HG03565 (cell line): ENCODE measurements at regions not wholly inside any gene's neighbourhood (a gene's known extent, or its start where the extent isn't known, plus 50 kb on each side); places are given as distances from the start of the nearest gene placed in this dataset.

Experiments
- ATAC-seq: cut with Tn5 transposase; IDR thresholded peaks from one replicate; pipeline ENCODE4 v1.9.1; 2021; ENCODE audit warnings: mild to moderate bottlenecking, moderate library complexity; ENCODE audit not compliant: unreplicated experiment

DNA sequence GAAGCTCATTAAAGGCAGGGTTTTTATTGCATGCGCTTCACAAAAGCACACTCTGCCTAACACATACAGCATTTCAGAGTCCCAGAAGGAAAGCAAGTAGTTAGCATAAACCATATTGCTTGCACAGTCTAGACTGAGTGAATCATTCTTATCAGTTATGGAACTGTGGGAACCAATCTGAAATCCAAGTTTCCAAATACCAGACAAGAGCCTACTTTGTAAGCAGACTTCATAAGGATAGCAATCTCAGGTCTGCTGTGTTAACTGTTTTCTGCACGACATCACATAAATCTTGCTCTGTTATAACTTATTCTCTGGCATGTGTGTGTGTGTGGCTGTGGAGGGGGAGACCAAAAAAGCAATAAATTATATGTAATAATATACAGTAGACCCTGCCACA lies 608.1 kb upstream of the REG3G start:
- ATAC-seq = no peak

DNA sequence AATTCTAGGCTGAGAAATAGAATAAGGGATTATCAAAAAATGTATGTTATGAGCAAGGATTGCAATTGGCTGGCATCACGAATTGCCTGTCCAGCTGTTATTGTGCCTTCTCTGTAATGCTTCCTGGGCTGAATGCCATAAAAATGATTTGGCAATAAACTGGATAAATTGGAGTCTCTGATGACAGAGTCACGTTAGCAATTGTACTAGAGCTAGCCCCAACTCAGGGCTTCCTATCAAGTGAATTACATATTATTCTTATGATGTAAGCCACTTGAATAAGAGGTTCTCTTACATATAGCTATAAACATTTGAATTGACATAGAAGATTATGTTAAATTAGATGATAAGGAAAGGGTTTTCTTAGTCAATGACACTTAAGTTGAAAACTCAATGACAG lies 607.5 kb upstream of the REG3G start:
- no peak for ATAC-seq

DNA sequence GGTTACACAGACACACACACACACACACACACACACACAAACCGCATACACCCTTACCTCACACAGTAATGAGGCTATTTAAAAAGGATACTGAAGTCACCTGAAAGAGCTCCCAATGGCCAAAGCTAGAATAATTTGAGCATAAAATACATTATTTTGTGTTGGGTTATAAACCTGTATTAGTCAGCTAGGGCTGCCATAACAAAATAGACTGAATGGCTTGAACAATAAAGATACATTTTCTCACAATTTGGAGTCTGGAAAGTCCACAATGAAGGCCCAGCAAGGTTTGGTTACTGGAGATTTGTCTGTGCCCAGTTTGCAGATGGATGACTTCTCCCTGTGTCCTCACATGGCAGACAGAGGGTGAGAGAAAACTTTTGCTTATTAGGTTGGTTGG lies 605.4 kb upstream of the REG3G start:
- ATAC-seq = no peak

DNA sequence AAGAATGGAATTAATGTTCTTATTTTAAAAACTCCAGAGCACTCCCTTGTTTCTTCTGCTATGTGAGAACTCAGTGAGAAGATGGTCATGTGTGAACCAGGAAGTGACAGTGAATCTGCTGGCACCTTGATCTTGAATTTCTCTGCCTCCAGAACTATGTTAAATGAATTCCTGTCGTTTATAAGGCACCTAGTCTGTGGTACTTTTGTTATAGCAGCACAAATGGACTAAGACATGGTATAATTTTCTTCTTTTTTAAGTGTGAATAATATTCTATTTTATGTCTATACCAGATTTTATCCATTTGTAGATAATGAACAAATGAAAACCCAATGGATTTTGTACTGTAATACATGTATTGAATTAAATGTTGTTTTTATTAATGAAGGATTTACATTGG lies 601.9 kb upstream of the REG3G start:
- ATAC-seq = no peak

DNA sequence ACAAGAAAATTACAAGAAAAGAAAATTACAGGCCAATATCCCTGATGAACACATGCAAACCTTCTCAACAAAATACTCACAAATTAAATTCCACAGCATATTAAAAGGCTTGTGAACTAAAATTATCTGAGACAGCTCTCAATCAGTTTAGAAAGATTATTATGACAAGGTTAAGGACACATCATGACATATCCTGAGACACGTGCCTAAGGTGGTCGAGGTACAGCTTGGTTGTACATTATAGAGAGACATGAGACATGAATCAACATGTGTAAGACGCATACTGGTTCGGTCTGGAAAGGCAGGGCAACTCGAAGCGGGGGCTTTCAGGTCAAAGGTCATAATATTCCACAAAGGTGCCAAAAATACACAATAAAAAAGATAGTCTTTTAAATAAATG lies 598.3 kb upstream of the REG3G start:
- ATAC-seq = no peak

DNA sequence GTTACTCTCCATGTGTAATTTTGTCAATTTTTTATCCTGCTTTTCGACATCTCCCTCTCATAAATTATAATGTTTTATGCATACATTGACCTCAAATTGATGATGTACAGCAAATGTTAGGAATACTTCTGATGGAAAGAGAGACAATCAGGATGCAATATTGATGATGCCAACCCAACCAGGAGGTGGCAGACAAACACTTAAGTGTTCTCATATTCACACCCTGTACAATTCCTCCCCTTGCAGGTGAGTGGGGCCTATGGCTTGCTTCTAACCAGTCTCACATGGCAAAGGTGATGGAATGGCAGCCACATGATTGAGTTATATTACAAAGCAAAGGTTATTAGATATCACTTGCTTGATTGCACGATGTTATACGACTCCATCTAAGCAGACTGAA lies 594.3 kb upstream of the REG3G start:
- no peak for ATAC-seq

DNA sequence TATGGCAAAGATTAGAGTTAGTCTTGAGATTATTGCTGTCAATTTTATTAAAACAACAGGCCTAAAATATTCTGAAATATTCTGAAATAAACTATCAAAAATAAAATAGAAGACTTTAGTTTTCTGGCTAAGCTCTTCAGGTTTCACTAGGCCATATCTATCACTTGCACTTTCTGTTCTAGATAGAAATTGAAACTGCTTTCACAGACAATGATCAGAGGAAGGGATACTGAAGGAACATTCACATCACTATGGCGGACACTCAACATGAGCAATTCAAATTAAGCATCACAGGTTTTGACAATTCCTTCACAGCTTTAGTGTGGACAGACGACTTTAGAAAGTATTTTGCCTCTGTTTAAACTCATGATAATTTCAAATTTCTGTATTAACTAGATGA lies 586.4 kb upstream of the REG3G start:
- peak; percentile 88 for ATAC-seq

DNA sequence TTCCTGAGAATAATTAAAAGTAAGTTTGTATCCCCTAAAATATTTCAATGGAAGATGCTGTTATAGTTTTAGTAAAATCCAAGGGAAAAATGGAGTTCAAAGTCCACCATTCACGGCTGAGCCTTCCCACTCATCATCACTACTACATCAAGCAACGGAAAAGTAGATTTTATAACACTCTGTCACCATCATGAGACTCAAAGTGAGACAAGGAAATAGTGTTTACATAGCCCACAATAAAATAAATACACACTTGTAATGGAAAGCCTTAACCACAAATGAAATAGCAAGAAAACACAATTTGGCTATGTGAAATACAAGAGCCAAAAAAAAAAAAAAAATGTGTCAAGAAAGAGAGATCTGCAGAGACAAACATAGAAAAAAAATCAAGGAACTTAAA lies 569.9 kb upstream of the REG3G start:
- ATAC-seq = no peak

DNA sequence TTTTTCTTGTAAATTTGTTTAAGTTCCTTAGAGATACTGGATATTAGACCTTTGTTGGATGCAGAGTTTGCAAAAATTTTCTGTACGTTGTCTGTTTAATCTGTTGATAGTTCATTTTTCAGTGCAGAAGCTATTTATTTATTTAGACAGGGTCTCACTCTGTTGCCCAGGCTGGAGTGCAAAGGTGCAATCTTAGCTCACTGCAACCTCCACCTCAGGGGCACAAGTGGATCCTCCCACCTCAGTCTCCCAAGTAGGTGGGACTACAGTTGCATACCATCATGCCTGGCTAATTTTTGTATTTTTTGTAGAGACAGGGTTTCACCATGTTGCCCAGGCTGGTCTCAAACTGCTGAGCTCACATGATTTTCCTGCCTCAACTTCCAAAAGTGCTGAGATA lies 568.2 kb upstream of the REG3G start:
- no peak for ATAC-seq

DNA sequence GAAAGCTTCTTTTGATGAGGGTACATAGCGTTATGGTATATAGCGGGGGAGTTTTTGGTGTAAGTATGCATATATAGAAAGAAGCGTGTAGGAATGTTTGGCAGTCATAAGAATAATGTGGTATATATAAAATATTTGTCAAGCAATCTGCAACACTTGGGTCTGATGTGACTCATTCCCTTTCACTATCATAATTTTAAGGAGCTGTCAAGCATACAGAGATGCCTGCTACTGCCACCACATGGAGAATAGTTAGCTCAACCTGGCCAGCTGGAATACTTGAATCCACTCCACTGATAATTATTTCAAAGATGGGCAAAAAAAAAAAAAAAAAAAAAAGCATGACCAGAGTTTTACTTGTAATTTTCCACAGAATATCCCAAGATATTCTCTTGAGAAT lies 559.8 kb upstream of the REG3G start:
- ATAC-seq = no peak

DNA sequence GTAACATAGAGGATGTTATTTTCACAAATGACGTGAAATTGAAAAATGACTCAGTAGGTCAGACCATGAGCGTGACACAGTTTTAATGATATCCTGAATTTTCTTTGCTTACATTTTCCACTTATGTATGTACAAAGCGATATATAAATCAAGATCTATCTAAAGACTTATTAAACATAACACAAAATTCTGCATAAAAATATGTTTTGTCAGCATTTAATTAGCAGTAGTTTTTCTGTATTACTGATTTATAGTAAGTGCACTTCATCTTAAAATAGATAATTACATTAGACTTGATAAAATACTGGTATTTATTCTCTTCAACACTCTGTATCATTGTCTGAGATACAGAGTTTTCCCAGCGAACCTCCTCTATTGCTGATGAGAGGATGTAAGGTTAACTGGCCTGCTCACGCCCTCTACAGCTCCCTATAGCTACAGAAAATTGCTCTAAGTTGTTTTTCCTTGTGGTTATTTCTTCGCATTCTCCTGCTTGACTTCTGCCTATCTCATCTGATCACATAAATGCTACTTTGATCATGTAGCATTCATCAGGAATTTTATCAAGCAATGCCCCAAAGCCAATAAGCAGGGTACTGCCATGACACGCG lies 548.8 kb upstream of the REG3G start:
- ATAC-seq = no peak

DNA sequence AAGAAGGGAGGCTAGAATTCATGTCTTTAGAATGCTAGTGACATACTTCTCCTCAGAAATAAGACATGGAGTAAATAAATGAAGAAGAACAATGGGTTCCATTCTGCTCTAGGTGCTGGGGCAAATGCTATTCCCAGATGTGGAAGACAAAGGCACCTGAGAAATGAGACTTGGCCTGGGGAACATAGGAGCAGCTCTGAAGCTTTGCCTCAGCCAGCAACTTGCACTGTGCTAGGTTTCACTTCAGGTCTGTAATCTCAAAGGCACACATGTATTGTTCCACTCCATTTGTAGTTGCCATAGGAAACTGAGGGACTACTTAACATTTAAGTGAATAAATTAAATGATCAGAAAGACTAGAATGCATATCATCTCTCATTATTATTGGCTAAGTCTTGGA lies 538.9 kb upstream of the REG3G start:
- no peak for ATAC-seq

DNA sequence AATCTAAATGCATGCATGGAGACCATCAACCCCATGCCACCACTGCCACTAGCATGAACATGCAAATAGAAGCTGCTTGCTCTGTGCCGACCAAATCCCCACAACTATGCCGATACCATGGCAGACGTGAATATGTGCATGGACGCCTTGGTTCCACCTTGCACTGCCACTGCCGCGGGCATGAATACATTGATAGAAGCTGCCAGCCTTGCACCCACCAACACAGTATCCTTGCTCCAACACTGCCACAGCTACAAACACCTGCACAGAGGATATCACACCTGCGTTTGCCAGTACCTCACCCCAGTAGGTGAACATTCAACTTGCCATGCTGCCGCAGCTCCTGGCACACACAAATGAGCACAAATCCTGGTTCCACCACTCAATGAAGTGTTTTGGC lies 527.4 kb upstream of the REG3G start:
- no peak for ATAC-seq

DNA sequence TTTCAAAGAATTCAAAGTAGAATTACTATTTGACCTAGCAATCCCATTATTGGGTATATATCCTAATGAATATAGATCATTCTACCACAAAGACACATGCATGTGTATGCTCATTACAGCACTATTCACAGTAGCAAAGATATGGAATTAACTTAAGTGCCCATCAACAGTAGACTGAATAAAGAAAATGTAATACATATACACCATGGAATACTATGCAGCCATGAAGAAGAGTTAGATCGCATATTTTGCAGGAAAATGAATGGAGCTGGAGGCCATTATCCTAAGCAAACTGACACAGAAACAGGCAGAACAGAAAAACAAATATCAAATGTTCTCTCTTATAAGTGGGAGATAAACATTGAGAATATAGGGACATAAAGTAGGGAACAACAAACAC lies 519.2 kb upstream of the REG3G start:
- ATAC-seq = no peak

DNA sequence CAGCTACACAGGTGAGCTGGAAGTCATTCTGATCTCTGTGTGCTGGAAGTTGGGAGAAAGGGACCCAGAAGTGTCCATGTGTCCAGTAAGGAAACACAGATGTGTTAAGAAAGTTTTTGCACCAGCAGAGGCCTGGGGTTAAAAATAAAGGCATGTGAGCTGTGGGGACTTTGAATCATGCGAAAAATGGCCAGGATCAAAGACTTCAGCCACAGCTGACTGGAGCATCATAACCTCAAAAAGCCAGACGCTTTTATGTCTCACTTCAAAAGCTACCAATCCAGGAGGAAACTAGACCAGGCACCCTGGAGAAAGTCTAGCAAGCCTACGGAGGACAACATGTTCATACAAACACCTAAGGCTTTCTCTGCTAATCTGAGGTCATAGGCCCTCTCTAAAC lies 503.6 kb upstream of the REG3G start:
- ATAC-seq = no peak

DNA sequence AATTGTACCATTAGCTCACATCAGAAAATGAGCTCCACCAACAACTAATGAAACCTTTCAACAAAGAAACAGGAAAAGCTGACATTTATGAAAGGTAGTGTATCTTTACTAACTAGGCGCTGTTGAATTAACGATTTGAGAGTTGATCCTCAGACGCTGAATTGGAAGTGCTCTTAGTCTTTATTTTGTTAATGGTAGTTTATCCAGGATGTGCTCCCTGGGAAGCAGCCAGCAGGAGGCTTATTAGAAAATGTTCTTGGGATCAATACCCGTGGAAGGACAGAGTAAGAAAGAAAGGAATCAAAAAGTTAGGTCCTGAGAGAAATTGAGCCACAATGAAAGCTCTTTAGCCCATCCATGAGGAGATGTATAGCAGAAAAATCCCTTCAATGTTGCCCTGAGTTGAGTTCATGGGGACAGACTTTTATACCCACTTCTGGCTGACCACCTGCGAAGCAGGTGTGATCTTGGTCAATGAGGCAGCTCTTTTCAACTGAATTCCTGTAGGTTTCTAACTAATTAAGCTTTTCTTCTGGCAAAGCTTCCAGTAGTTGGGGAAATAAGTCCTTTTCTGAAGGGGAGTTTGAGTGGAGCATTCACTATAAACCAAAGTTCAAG lies 492.6 kb upstream of the REG3G start:
- no peak for ATAC-seq

DNA sequence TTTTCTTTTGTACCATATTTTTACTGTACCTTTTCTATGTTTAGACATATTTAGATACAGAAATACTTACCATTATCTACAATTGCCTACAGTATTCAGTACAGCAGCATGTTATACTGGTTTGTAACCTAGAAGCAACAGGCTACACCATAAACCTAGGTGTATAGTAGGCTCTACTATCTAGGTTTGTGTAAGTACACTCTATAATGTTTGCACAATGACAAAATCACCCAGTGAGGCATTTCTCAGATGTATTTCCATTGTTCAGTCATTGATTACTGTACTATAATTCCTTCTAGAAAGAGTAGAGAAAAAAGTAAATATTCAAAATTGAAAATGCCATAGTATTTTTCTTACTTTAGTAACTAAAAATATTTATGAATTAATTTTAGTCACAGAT lies 490.1 kb upstream of the REG3G start:
- ATAC-seq = no peak

DNA sequence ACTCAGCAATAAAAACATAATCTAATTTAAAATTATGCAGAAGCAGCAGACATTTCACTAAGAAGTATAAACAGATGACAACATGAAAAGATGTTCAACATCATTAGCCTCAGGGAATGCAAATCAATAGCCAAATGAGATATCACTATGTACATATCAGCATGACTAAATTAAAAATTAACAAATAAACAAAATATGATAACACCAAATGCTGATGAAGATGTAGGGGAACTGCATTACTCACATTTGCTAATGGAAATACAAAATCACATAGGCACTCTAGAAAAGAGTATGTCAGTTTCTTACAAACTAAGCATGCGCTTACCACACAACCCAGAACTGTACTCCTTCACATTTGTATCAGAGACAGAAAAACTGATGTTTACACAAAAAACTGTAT lies 487.2 kb upstream of the REG3G start:
- ATAC-seq = no peak

DNA sequence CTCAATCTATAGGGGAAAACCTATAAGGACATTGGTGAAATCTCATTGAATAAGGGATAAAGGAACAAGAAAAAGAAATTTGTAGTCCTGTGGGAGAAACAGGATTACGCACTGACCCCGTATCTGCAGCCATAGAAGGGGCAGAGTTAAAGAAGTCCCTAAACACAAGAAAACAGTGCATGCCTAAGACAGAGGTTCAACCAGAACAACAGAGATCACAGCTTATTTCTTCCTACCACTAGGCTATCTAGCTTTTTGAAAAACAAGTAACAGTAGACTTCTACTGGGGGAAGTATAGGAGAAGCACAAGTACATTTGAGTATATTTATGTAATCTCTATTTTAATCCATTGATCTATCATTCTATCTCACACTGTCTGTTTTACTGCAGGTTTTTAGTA lies 485.2 kb upstream of the REG3G start:
- no peak for ATAC-seq

DNA sequence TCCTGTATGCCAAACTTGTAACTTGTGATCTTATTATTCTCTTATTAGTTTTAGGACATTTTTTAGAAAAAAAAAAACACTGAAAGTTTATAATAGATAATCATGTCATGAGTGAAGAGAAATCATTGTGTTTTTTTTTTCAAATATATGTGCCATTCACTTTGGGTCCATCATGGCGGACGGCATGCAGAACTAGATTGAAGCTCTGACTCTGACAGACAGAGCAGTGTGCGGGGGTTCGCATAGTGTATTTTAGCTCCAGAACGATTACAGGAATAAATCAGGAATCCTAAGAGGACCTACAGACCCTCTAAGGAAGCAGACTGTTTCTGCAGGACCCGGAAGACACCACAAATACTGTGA lies 484.4 kb upstream of the REG3G start:
- peak; percentile 7 for ATAC-seq

DNA sequence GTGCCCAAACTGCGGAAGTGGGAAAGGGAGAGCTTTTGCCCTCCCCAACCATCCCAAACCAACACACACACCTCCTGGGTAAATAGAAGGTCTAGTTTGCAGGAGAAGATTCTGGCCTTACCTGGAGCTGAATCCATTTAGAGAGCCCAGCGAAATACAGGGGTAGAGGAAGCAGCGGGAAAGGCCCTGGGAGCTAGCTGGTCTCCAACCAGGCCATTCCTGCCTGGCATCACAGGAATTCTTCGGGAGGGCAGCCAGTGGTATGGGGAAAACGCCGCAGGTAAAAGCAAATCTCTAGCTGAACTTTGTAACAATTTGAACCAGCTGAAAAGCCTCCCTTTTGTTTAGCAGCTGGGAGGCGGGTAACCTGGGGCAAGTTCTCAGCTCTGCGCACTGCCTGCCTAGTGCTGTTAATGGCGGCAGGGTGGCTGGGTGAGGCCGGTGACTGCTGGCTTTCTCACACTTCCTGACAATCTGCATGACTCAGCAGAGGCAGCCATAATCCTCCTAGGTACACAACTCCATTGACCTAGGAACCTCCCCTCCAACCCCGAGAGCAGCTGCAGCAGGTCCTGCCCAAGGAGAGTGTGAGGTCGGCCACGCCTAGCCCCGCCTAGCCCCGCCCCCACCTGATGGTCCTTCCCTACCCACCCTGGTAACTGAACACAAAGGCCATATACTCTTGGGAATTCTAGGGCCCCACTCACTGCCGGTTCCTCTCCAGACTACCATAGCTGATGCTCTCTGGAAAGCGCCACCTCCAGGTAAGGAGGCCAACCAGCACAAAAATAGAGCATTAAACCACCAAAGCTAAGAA lies 483.8 kb upstream of the REG3G start:
- ATAC-seq = peak; percentile 66

DNA sequence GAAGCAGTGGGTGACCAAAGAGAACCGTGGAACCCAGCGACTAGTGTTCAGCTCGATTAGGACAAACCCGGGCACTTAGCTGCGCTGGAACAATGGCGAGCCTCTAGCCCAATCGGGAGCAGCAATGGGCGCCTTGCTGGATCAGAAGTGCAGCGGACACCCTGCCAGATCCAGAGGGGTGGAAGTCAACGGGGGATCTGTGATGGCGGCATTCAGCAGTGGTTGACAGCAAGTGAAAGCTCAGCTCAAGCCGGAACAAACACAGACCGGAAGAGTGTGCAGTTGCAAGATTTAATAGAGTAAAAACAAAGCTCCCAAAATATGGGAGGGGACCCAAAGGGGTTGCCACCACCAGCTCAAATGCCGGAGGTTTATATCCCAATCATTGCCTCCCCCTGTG lies 478.7 kb upstream of the REG3G start:
- ATAC-seq = no peak

DNA sequence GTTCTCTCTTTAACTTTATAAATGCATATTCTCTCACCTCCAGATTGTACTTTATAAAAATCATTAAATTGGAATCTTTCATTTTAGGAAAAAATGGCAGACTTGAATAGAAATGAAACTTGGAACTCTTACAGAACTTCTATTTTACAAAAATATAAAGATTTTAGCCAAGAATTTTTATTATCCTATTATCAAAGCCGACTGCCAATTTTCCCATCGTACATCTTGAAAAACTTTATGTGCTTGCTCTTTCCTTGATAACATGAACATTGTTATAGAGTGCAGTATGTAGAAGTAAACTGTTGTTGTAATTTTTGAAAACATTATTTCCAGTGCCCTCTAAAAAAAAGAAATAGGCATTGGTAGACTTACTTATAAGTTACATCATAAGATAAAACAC lies 475.7 kb upstream of the REG3G start:
- ATAC-seq = no peak
